NOMO-1 treated with DMSO at 0.1 percent for 48 hours (cell line): ENCODE measurements at regions not wholly inside any gene's neighbourhood (a gene's known extent, or its start where the extent isn't known, plus 50 kb on each side); places are given as distances from the start of the nearest gene placed in this dataset.

Experiments
- DNase-seq: peaks from one replicate; lab custom pipeline; 2025; ENCODE audit not compliant: unreplicated experiment; lab: John Stamatoyannopoulos, UW

DNA sequence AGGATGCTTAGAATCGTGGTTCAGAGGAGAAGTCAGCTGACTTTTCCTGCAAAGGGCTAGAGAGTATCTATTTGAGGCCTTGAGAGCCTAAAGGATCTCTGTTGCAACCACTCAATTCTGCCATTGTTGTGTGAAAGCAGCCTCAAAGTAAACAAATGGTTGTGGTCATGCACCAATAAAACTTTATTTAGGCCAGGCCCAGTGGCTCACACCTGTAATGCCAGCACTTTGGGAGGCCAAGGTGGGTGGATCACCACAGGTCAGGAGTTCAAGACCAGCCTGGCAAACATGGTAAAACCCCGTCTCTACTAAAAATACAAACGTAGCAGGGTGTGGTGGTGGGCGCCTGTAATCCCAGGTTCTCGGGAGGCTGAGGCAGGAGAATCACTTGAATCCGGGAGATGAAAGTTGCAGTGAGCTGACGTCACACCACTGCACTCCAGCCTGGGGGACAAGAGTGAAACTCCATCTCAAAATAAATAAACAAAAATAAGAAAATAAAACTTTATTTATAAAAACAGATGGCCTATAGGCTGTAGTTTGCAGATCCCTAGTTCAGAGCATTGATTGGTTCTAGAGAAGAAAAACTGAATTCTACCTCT is 135.9 kb upstream of the KLF4 start:
- no peak for DNase-seq

DNA sequence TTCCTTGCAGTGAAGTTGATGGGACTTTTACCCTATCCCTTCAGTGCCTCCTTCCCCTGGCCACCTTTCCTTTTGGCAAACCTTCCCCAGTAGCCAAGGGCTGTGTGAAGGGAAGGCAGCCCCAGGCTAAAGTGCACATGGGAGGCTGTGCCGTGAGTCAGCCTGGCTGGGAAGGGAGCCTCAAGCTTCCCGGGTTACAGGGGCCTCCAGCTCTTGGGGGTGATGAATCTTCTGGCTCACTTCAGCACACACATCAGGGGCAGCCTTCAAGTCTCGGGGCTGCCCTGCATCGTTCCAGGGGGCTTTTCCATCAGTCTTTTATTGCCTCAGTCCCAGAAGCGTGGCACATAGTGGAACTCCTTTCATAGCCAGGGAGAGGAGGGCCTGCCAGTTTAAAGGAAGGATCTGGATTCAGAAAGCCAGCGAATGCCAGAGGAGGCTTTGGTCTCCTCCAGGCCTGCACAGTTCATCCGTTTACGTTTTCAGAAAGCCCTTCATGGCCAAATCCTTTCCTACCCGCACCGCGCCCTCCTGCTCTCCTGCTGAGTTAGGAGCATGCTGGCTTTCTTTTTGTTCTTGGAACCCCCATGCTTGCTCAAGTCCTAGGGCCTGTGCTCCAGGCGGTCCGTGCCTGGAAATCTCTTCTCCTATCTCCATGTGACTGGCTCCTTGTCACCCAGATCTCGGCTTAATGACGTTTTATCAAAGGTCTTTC is 134.8 kb upstream of the KLF4 start:
- DNase-seq, result no peak

DNA sequence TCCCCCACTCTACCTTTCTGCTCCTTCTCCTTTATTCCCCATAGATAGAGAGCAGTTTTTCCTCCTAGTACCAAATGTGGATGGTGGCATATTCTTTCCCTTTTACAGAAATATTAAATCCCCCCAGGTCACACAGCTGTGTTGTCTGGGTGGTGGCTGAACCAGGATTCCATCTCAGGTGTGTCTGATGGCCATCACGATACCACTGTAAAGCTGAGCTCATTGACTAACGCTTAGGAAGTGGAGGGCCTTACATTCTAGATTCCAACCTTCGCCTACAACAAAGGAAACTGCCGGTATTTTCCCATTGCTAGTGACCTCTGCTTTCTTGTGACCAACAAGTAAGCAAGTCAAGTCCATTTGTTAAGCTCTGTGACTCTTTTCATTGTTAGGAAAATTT is 131.9 kb upstream of the KLF4 start:
- no peak for DNase-seq

DNA sequence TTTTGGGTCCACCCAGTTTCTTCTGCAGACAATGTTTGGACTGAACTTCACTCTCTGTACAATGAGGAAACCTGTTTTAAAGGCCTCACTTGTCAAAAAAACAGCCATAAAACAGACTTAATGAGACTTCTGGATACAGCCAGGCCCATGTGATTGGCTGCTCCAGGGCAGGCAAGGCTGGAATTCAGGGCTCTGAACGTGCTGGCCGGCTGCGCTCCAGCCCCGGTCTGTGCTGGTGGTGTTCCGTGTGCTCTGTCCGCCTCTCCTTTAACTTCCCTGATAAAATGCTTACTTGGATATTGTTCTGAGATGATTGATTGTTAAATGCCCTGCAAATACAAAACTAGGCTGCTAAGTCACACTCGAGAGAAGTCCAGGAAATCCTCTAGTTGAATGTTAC is 131.2 kb upstream of the KLF4 start:
- DNase-seq, result no peak

DNA sequence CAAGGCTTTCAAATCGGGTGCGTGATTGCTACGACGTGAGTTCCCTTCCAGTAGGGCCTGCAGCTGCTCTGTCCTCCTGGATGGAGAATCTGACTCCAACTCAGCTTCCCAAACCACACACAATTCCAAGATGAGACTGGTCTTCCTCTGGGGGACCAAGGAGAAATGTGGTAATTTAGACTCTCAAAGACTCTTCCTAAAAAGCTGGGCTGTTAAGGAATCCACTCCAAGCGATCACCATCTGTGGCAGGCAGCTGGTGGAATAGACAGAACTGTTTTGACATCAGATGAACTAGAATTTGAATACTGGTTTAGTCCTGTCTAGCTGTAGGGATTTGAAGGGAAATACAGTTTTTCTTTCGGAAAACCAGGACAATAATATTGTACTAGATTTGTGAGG is 130.7 kb upstream of the KLF4 start:
- DNase-seq, result no peak

DNA sequence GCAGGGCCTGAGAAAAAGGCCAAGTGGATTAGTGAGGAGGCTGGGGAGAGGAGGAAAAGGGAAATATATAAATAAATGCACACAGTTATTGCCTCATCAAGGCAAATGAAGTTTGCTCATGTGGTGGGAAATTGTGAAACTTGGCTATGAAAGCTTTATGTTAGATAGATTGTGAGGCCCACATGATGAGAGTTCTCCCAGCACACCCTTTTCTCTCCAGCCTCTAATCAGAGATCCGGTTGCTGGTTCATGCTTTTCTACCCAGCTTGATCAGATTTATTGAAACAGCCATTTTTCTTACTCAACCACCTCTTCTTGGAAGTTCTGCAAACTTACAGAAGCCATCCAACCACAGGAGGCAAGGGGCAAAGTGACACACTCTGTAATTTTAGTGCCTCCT is 125.8 kb upstream of the KLF4 start:
- peak; percentile 98 for DNase-seq

DNA sequence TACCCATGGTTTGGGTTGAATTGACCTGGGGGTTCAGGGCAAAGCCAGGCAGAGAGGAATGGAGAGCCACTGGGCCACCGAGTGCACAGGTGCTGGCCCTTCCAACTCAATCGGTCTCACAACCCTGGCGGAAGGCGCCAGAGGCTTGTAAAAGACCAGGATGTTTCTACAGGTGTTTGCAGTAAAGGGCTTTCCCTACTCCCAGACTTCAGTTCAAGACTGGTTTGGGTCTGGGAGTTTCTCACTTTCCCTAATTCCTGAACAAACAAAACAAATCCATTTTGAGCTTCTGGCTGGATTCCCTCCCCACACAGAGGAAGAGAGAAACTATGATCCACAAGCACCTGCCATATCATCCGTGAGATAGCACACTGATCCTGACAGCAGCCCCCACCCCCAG is 125.2 kb upstream of the KLF4 start:
- no peak for DNase-seq

DNA sequence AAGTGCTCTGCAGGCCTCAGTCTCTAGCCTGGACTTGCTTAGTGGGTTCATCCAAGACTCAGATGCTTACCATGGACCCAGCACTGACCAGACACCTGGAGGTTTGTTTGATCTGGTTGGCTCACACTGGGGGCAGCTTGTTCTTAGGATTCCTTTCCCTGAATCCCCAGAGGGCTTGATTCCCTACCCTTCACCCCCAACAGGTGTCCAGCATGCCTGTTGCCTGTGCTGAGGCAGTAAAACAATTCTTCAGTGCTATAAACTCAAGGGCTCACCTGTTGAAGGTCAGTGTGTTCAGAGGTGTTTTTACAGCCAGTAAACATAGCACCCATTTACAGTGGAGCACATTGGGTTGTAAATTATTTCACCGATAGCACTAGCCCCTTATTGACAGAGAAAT is 123.8 kb upstream of the KLF4 start:
- no peak for DNase-seq

DNA sequence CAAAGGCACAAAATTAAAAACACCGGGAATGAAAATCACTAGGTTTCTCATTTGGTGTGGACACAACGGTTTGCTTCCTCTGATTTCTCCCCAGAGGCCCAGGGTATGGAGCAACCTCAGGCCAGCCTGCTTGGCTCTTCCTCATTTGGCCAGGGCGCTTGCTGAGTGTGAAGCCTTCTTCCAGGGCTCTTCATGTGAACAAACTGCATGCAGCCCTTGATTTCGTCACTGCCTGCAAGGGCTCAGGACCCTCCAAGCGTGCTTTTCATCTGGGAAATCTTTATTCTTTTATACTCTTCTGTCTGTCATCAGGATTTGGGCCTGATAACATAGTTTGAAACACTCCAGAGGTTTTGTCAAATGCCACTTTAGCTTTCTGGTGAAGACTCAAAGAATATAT is 122.6 kb upstream of the KLF4 start:
- DNase-seq, result peak; percentile 94

DNA sequence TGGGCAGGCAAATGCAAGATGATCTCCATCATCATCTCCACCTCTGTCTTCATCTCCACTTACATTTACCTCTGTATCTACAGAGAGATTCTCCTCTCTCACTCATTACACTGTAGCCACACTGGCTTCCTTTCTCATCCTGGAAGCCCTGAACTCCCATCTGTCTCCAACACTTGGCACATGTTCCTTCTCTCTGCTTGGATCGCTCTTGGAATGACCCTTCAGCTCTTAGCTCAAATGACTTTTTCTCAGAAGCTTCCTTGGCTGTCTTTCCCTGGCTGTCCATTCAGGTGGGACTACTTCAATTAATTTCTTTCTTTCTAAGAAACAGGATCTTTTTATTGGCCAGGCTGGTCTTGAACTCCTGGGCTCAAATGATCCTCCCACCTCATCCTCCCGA is 120.0 kb upstream of the KLF4 start:
- DNase-seq, result no peak

DNA sequence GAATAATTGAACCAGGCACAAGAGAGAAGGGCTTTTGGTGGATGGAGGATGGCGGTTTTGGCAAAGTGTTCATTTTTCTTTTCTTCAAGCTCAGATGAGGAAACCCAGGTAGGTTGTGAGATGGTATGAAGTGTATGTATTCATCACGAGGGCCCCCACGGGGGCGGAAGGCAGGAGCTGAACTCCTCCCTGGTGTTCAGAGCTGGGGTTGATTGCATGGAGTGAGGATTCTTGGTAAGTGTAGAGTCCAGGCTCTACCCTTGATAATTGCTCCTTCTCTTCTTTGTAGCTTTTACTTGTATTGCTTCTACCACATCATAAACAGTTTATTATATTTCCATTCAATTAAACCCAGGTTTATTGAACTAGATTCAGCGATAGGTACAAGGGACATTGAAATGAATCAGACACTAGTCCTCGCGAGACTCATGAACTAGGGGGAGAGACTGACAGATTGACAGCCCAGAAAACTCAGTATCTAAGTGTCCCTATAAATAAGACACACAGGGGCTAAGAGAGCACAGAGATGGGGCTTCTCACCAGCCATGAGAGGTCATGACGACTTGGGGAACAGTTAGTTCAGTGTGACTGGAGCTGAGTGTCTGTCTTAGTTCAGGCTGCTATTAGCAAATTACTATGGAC is 116.7 kb upstream of the KLF4 start:
- no peak for DNase-seq

DNA sequence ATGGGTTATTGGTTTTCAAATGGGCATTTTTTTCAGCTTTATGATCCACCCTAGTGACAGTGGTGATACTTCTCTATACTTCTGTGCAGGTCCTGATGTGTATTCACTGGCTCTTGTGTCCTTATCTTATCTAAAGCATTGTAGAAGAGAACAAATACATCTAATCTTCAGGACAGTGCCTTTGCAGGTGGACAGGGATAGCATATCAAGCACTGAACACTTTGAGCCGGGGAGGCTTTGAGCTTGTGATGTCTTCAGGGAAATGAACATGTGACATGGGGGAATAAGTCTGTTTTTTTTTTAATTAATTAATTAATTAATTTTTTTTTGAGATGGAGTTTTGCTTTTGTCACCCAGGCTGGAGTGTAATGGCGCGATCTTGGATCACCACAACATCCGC is 115.5 kb upstream of the KLF4 start:
- DNase-seq, result no peak

DNA sequence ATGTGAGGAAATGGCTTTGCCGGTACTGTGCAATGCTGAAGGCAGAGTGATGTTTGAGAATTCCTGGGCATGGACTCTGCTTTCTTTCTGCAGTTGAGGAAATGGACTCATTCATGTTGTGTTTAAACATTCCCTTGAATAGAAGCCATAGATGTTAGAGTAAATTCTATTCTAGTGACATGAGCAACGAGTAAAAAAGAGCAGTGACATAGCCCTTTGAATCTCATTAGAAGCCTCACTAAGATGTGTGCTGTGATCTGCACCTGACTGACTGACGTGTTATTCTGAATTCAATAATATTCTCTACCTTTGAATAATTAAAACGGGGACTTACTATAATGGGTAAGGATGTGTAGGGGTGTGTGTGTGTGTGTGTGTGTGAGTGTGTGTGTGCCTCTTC is 113.7 kb upstream of the KLF4 start:
- no peak for DNase-seq

DNA sequence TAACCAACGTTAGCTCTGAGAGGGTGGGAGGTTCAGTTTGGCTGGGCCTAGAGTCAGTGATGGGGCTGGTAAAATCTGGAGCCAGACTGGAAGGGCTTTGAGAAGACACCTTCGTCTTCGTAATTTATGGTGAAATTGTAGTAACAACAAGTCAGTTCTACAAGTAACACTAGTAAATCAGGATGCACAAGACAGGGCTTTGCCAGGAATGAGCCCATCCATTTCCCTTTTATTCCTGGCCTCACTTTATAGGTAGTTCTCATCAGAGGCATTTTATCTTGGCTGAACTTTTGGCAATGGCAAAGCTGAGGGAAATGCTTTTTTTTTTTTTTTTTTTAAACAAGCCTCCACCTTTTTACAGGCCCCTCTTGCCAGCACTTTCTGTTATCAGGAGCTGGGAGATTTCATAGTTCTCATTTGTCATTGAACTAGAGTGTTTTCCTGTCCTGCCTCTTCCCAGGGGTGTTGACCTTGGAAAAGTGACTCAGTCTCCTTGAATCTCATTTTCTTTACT is 110.5 kb upstream of the KLF4 start:
- no peak for DNase-seq

DNA sequence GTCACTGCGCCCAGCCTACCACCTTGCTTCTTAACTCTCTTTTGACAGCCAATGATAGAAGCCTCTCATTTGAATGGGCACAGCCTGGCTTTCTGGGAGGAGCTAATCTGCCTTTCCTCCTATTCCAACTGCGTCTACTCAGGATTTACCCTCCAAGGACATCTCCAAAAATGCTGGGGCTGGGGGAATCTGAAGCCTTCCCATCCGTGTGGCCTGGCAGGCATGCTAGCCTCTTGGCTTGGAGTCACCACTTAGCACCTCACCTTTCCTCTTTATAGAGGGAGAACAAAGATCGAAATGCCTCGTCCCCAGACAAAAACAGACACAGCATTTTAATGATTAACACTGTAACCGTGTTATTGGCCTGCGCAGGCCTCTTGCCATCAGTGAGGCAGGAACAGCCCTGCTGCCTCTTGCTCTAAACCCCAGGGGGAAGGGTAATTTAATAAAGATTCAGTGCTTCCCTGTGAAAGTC is 108.2 kb upstream of the KLF4 start:
- DNase-seq, result no peak

DNA sequence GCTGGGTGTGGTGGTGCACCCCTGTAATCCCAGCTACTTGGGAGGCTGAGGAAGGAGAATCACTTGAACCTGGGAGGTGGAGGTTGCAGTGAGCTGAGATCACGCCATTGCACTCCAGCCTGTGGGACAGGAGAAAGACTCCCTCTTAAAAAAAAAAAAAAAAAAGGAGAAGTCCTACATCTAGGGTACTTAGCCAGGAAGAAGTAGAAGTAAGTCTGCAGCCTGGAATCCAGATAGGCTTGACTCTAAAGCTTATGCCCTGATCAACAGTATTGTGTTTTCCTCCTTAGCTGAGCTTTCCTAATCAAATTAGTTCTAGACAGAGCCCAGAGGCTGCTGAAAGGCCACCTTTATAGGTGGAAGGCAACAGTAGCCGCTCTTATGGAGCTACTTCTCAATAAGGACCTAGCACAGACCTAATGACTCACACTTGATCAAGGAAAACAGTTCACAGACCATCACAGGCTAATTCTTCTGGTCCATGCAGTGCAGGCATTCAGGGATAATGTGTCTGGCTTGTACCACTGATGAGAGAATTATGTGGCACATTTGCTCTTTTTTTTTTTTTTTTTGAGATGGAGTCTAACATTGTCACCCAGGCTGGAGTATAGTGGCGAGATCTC is 105.5 kb upstream of the KLF4 start:
- DNase-seq, result peak; percentile 43

DNA sequence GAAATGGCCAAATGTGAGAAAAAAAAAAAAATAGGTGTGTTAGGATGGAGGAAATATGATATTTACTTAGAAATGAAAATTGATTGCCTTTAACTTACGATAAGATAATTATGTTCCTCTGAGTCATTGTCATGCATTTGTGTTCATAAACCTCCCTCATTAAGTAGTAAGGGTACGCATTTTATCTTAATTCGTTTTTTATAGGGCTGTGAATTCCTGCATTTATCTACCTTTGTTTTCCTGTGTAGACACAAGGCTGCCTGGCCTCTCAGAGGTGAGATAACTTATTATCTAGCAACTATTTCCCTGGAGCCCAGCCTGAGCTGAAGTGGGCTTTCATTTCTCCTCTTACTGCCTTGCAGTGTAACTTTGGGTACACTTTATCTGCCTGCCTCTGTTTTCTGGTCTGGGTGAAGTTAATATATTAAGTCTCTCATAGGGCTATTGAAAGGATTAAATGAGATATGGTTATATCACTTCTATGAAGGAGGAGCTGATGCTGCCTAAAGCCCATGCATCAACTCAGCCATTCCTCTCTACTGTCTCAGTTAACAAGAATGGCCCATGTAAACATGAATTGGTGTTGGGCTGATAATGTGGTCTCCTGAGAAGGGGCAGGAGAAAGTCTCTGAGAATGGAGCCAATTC is 103.8 kb upstream of the KLF4 start:
- no peak for DNase-seq

DNA sequence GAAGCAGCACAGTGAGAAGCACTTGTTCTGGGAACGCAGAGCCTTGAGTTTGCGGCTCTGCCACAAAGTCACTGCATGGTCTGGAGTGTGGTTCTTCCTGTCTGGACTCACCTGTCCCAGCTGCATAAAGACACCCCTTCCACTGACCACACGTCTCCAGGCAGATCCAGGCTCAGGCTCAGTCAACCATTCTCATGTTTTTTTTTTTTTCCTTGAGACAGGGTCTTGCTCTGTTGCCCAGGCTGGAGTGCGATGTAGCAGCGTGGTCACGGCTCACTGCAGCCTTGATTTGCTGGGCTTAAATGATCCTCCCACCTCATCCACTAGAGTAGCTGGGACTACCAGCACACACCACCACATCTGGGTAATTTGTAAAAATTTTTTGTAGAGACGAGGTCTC is 102.9 kb upstream of the KLF4 start:
- no peak for DNase-seq

DNA sequence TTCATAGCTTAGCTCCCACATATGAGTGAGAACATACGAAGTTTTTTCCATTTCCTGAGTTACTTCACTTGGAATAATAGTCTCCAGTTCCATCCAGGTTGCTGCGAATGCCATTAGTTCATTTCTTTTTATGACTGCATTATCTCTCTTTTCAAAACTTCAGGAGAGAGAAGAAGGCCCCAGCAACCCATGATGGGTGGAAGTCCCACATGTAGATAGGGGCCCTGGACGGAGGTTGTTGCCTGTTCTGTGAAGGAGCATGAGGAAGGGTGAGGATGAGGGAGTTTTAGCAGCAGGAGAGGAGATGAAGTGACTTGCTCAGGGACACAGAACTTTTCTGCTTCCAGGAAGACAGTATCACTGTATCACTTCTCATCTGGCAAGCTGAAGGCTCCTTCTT is 102.2 kb upstream of the KLF4 start:
- DNase-seq, result no peak

DNA sequence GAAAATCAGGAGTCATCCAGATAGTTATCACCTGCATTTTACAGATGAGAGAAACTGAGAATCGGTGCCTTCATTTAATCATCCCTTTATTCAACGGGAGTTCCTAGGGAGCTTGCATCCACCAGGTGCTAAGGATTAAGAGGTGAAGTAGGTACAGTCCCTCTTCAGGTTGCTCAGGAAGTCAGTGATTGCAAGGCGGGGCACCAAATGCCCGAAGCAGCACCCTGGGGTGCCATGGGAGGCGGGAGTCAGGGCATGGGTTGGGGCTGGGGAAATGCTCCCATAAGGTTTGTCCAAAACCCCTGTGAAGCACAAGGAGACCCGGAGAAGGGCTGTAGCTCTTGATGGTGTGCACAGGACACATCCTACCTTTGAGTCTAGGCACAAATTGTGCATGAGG is 98.8 kb upstream of the KLF4 start:
- DNase-seq, result no peak

DNA sequence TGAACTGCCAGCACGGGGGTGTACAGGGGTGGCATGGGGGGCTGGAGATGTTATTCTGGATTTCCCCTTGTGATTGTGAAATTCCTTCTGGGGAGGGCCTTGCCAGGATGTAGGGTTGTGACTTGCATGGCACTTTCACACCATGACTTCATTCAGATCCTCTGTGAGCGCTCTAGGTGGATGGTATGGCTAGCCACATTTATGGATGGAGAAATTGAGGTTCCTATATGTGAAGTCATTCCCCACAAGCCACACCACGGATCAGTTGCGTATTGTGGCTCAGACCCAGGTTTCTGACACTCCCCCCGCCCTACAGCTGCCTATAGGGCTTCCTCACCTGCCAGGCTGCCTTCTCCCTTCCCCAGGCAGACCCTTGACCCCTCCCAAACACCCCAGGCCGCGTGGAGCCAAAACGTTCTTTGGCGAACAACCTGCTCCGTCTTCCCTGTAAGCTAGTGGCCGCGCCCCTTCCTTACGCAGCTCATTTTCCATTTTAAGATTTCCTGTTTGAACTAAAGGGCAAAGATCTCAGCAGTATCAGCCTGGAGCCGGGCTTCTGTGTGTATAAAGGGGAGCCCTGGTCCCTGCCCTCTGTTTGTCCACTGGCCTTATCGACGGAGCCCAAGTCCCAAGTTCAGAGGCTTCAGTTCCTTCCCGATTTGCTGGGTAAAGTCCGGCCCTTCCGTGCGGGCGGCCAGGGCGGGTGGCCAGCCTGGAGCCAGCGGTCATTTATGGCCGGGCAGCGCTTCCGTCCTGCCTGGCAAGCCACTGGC is 97.8 kb upstream of the KLF4 start:
- DNase-seq, result peak; percentile 61
